Hematopoietic multipotent progenitor cell treated with erythropoietin and hydrocortisone succinate and interleukin-3 and kit ligand, for 17 days (in vitro differentiated cells): ENCODE measurements at regions not wholly inside any gene's neighbourhood (a gene's known extent, or its start where the extent isn't known, plus 50 kb on each side); places are given as distances from the start of the nearest gene placed in this dataset.

Experiments used
- DNase-seq: peaks from one replicate; pipeline ENCODE4 v3.0.0-alpha.2; 2015; ENCODE audit warnings: low spot score

- DNase-seq = no peak
Measured at GRCh38 chr5:164688437-164688836, 1183.0 kb downstream of the MAT2B start.

GRCh38 chr5:164708831-164709230 lies 1203.4 kb downstream of the MAT2B start:
- no peak for DNase-seq

- DNase-seq = no peak
Measured at GRCh38 chr5:164713682-164714081, 1208.3 kb downstream of the MAT2B start.

GRCh38 chr5:164721116-164721515 lies 1215.7 kb downstream of the MAT2B start:
- no peak for DNase-seq

DNA sequence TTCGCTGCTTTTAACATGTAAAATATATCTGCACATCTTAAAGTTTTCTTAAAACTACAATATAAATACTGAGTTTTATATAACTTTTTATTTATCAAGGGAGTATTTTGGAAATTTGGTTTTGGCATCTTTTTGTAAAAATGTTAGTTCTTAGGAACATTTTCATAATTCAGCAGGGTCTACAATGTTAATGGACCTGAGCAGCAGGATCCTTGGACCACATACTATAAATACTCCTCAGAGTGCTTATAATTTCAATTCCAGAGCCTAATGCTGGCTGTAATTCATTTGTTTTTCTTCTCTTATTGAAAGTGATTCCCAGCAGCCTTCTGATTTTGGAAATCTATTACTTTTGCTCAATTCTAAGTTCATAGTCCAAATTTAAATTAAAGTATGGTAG lies 1216.2 kb downstream of the MAT2B start:
- no peak for DNase-seq

DNA sequence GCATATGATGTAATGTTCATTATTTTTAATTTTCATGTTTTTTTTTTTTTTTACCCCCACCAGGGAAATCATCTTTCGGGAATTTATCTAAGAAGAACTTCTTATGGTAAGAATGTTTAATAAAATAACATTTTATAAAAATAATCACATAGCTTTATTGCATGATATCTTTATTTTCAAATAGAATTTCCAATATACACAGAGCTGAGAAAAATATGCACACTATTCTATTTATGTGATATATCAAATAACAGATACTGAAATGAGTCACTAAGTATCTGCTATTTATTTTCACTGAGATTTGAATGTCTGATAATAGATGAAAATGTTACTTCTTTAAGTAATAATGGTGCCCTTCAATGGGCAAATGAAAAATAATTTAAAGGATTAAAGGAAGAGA lies 1217.3 kb downstream of the MAT2B start:
- no peak for DNase-seq

DNA sequence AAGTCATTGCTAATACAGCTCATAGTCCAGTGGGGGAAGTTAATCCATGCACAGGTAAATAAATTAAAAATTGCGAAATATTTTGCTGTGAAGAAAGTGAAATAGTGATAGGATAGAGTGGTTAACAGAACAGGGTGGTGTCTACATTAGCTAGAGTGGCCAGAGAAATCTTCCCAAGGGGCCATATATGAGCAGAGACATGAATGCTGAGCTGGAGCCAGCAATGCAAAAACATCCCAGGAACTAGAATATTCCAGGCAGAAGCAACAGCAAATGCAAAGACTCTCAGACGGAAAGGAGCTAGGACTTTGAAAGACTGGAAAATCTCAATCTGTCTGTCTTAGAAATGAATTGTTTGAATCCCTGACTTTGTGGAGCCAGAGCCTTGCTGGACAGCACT lies 1221.6 kb downstream of the MAT2B start:
- DNase-seq = no peak

GRCh38 chr5:164728733-164729132 lies 1223.3 kb downstream of the MAT2B start:
- DNase-seq = no peak

- DNase-seq = no peak
Measured at GRCh38 chr5:164735334-164735733, 1229.9 kb downstream of the MAT2B start.

GRCh38 chr5:164741376-164741775 lies 1236.0 kb downstream of the MAT2B start:
- no peak for DNase-seq

DNA sequence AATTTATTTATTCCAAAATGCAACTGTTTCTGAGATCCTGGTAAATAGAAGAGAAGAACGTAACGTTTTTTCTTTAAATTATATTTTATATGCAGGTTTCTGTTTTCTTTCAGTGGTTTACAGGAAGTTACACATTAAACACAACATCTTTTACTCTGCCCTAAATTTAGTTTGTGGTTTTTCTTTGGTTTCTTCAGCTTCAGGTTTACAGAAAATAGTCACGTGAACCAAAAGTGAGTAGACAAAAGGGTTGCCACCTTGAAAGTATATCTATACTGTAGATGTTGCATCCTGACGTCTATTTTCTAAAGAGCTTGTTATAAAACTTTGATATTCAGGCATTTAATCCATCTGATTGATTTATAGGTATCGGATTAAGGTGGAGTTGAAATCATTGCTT lies 1236.6 kb downstream of the MAT2B start:
- DNase-seq = no peak

DNA sequence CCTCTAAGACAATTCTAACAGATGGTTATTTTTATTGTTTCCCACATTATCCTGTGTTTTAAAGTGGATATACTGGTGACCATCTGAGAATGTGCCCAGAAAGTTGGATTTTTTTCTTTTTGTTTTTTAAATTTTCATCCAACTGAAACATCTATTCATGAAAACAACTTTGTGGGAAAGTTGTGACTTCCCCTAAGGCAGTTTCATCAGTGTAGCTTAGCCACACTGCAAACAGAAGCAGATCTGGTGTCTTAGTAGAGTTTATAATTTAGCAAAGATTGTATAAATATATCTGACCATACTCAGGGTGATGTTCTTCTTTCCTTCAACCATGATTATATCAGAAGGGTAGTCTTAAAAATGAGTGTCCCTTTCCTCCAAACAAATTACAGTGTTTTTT lies 1241.3 kb downstream of the MAT2B start:
- no peak for DNase-seq

DNA sequence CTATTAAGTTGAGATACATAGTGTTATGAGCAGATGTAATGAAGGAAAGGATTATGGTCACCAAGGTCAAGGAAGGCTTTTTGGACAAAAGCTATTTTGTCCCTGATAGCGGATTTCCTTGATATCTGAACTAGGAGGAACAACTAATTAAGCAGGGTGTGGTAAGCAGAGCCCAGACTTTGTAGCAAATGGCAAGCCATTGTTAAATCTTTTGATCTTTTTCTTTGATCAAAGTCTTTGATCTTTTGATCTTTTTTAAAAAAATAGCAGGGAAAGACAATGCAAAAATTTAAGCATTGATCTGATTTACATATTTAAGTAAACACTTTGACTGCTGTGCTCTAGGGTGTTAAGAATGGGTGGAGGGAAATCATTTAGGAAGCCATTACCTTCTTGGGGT lies 1242.0 kb downstream of the MAT2B start:
- no peak for DNase-seq

- DNase-seq = no peak
Measured at GRCh38 chr5:164748861-164749260, 1243.4 kb downstream of the MAT2B start.

GRCh38 chr5:164753434-164753833 lies 1248.0 kb downstream of the MAT2B start:
- no peak for DNase-seq

DNA sequence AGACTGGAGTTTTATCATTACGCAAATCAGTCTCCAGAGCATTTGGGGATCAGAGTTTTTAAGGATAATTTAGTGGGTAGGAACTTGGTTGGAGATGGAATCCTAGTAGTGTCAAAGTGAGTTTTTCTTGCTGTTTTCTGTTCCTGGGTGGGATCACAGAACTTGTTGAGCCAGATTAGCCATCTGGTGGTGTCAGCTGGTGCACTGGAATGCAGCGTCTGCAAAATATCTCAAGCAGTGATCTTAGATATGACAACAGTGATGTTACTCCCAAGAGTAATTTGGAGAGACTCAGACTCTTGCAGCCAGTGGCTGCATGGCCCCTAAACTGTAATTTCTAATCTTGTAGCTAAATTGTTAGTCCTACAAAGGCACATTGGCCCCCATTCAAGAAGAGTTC lies 1257.8 kb downstream of the MAT2B start:
- no peak for DNase-seq

DNA sequence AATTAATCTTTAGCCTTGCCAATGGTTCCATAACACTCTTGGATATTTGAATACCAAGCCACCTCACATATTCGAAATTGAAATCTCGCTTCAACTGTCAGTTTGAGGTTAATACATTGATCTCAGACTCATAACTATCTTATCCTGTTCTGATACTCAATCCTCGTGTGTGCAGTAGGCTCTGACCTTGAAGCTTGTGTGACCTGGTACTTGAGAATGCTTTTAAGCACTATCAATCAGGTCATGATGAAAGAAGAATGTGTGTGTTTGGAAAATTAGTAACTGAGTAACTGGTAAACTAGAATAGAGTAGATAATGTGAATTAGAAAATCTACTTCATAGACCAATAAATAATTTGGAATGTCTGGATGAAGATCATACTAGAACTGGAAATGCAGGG lies 1266.7 kb downstream of the MAT2B start:
- no peak for DNase-seq

GRCh38 chr5:164784230-164784629 lies 1278.8 kb downstream of the MAT2B start:
- no peak for DNase-seq

GRCh38 chr5:164798110-164798509 lies 1292.7 kb downstream of the MAT2B start:
- DNase-seq = no peak

- no peak for DNase-seq
Measured at GRCh38 chr5:164799391-164799790, 1294.0 kb downstream of the MAT2B start.

GRCh38 chr5:164801910-164802309 lies 1296.5 kb downstream of the MAT2B start:
- DNase-seq = no peak

DNA sequence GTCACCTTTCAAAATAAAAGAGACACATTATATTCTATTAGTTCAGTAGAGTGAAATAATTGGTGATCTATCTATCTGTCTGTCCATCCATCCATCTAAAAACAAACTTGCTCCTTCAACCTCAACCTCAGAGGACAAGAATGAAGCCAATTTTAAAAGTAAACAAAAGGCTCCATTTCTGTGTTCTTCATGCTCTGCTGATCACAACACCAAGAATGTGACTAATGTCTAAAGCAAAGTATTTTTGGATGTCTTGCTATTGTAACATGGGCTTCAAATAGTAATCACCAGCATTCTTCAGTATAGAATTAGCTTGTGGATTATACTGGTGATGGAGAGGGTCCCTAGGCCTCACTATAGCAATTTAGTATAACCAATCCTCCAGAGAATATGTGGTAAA lies 1304.4 kb downstream of the MAT2B start:
- no peak for DNase-seq

- DNase-seq = no peak
Measured at GRCh38 chr5:164818445-164818844, 1313.0 kb downstream of the MAT2B start.

GRCh38 chr5:164824671-164825070 lies 1319.3 kb downstream of the MAT2B start:
- no peak for DNase-seq

- DNase-seq = no peak
Measured at GRCh38 chr5:164832516-164832915, 1327.1 kb downstream of the MAT2B start.
